GM21825 (cell line): ENCODE measurements at regions not wholly inside any gene's neighbourhood (a gene's known extent, or its start where the extent isn't known, plus 50 kb on each side); places are given as distances from the start of the nearest gene placed in this dataset.

Experiments
- ATAC-seq: cut with Tn5 transposase; IDR thresholded peaks from one replicate; pipeline ENCODE4 v1.9.1; 2021; ENCODE audit warnings: mild to moderate bottlenecking, moderate library complexity; ENCODE audit not compliant: unreplicated experiment

GRCh38 chr1:82728206-82728605 lies 927.5 kb downstream of the ADGRL2 start:
- ATAC-seq = no peak

- ATAC-seq = no peak
Observed at GRCh38 chr1:82724246-82724645, 923.5 kb downstream of the ADGRL2 start.

- ATAC-seq = no peak
Observed at GRCh38 chr1:82722608-82723007, 921.9 kb downstream of the ADGRL2 start.

- no peak for ATAC-seq
Observed at GRCh38 chr1:82721702-82722101, 921.0 kb downstream of the ADGRL2 start.

GRCh38 chr1:82718719-82719419 lies 918.1 kb downstream of the ADGRL2 start:
- no peak for ATAC-seq

GRCh38 chr1:82710091-82710490 lies 909.4 kb downstream of the ADGRL2 start:
- no peak for ATAC-seq

GRCh38 chr1:82707681-82708080 lies 906.9 kb downstream of the ADGRL2 start:
- ATAC-seq = no peak

- no peak for ATAC-seq
Observed at GRCh38 chr1:82706741-82707140, 906.0 kb downstream of the ADGRL2 start.

GRCh38 chr1:82704966-82705365 lies 904.2 kb downstream of the ADGRL2 start:
- no peak for ATAC-seq

- ATAC-seq = no peak
Observed at GRCh38 chr1:82704393-82704792, 903.7 kb downstream of the ADGRL2 start.

- no peak for ATAC-seq
Observed at GRCh38 chr1:82703951-82704350, 903.2 kb downstream of the ADGRL2 start.

- ATAC-seq = no peak
Observed at GRCh38 chr1:82700476-82700875, 899.7 kb downstream of the ADGRL2 start.

GRCh38 chr1:82697965-82698364 lies 897.2 kb downstream of the ADGRL2 start:
- ATAC-seq = no peak

GRCh38 chr1:82695443-82695842 lies 894.7 kb downstream of the ADGRL2 start:
- no peak for ATAC-seq

- no peak for ATAC-seq
Observed at GRCh38 chr1:82690411-82690810, 889.7 kb downstream of the ADGRL2 start.

- ATAC-seq = no peak
Observed at GRCh38 chr1:82689217-82689616, 888.5 kb downstream of the ADGRL2 start.

GRCh38 chr1:82686774-82687173 lies 886.0 kb downstream of the ADGRL2 start:
- ATAC-seq = no peak

- ATAC-seq = no peak
Observed at GRCh38 chr1:82646888-82647287, 846.2 kb downstream of the ADGRL2 start.

GRCh38 chr1:82646336-82646735 lies 845.6 kb downstream of the ADGRL2 start:
- ATAC-seq = no peak

- ATAC-seq = no peak
Observed at GRCh38 chr1:82644186-82644915, 843.6 kb downstream of the ADGRL2 start.

- ATAC-seq = no peak
Observed at GRCh38 chr1:82640352-82640751, 839.6 kb downstream of the ADGRL2 start.

GRCh38 chr1:82634266-82634665 lies 833.5 kb downstream of the ADGRL2 start:
- no peak for ATAC-seq
